HG03039 (cell line): ENCODE measurements at regions not wholly inside any gene's neighbourhood (a gene's known extent, or its start where the extent isn't known, plus 50 kb on each side); places are given as distances from the start of the nearest gene placed in this dataset.

Experiments
- ATAC-seq: cut with Tn5 transposase; IDR thresholded peaks from one replicate; pipeline ENCODE4 v1.9.1; 2021; ENCODE audit warnings: mild to moderate bottlenecking, moderate library complexity; ENCODE audit not compliant: unreplicated experiment

DNA sequence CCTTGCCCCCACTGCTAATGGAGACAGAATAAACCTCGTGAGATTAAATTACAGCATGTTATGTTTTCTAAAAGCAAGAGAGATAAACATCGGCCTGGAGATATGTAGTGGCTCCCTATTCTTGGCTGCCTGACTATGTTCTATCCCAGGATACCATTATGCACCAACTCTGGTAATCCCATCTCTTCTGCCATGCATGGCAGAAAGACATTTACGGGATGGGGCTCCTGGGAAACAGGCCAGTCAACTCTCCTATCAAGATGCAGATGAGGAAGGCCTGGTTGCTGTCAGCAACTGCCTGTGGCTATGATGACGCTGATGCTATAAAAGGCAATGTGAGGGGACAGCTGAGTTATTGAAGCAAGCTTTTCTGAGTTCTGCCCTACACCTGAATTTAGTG is 166.2 kb upstream of the VCX3A start:
- no peak for ATAC-seq

DNA sequence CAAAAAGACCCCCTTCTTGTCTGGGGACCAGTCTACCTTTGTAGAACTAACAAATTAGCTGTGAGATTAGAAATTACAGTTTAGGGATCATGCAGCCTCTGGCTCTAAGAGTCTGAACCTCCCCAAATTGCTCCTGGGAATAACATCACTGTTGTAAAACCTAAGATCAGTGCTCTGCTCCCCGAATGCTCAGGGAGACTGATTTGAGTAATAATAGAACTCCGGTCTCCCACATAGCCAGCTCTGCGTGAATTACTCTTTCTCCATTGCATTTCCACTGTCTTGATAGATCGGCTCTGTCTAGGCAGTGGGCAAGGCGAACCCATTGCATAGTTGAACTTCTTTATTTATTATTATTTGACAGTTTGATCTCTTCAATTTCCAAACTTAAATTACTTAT is 160.8 kb upstream of the VCX3A start:
- no peak for ATAC-seq

DNA sequence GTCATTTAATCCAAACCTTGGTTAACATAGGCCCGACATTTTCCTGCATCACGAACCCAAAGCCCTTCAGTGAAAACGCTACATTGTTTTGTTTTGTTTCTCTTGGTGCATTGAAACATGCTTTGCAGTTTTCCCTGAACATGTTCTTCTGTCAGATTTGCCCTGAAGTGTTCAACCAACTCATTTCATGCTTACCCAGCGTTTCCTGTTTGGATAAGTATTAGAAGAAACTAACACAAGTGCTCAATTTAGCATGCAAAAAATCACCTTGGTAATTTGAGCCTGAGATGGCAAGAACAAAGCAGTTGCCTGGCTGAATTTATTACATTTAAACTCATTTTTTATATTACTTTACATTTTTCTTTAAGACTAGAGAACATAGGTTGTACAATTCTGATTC is 160.1 kb upstream of the VCX3A start:
- ATAC-seq: no peak

DNA sequence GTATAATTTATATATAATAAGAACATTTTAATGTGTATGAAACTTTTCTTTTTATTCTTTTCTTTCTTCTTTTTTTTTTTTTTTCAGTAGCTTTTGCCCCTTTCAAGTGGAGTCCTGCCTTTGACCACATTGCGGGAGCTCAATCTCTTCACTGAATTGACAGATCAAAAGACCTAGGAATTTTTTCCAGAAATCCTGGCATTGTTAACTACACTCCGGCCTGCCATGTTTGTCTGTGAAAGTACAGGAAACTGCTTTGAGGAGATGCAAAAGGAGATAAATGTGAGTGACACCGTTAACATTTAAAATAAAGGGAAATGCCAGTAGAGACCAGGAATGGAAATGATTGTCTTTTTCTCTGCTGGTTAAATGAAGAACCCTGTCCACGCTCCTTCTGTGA is 159.3 kb upstream of the VCX3A start:
- ATAC-seq: no peak

DNA sequence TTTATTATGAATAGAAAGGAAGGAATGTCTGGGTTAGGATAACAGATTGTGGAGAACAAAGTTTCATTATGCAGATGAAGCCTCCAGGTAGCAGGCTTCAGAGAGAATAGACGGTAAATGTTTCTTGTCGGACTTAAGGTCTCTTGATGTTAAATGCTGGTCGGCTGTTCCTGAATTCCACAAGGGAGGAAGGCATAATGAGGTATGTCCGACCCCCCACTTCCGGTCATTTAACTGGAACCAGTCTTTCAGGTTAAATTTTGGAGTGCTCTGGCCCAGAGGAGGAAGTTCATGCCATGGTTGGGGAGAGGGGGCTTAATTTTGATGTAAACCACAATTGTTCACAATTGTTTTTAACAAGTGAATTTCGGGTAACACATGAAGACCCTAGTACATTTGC is 158.1 kb upstream of the VCX3A start:
- ATAC-seq: no peak

DNA sequence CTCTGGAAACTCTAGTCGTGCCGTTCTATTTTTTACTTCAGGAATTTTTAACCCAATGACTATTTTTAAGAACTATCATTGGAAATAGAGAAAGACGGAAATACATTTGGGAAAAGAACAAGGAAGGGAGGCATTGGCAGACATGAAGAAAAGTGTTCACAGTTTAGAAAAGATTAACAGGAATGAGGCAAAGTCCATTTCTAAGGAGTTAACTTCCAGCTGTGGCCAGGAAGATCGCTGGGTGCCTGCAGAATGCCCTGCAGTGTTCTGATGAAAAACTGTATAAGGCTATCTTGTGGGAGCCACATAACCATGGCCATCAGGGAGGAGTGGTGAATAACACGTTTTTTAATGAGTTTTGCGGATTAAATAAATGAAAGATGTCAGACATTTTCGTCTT is 150.6 kb upstream of the VCX3A start:
- no peak for ATAC-seq

DNA sequence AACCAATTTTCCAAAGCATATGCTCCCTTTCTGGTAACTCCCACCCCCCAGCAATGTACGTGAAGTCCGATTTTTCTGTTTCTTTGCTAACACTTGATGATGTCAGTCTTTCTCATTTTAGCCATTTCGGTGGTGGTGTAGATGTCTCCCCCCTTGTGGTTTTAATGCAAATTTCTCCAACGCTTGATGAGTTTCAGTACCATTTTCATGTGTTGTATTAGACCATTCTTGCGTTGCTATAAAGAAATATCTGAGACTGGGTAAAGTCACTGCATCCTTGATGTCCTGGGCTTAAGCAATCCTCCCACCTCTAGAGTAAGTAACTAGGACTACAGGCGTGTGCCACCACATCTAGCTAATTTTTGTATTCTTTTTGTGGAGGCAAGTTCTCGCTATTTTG is 148.4 kb upstream of the VCX3A start:
- no peak for ATAC-seq

DNA sequence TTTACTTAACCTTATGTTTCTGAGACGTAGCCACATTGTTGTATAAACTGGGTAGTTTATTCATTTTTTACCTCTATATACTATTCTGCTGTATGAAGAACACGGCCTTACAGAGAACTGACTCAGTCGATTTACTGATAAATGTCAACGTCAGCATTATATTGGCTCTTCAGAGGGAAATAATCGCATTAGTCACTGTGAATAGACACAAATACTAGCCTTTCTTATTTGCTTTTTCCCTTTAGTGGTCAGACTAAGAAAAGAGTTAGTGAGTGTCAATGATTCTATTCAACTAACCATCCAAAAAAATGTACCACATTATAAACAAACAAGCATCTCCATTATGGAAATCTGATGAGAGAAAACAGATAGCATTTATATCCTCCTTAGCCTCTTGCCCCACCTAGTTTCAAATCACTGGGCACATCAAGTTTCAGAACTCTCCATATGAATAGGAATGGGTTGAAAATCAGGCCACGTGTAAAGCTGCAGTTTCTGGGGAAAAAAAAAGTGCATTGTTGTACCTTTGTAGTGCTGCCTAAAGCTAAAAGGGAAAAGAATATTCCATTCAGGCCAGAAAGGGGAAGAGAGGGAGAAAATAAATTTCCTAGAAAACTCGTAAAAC is 146.7 kb upstream of the VCX3A start:
- no peak for ATAC-seq

DNA sequence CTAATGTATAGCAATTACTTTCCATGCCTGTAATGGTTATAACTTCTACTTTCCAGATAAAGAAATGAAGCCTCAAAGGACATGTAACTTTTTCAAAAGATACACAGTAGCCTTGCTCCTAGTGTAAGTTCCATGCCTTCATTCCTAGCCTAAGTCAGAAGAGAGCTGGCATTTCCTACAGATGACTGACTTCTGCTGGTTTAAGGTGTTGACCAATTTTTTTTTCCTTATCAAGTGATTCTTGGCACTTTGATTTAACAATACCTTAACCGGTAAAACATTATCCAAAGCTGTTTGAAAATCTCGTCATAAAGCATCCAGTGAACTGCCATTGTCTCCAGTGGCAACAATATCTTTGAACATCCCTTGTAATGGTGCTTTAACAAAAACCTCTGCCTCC is 145.1 kb upstream of the VCX3A start:
- no peak for ATAC-seq

DNA sequence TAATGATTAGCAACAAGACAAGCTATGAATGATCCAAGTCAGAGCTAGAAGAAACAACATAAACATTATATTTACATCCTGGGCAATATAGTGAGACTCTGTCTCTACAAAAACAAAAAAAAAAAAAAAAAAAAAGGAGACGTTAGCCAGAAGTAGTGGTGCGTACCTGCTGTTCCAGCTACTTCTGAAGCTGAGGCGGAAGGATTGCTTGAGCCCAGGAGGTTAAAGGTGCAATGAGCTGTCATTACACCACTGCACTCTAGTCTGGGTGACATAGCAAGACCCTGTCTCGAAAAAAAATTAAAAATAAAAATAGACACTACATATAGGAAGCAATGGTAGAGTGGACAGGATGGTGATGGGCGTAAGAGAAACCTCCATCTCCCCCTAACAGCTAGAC is 144.6 kb upstream of the VCX3A start:
- no peak for ATAC-seq

DNA sequence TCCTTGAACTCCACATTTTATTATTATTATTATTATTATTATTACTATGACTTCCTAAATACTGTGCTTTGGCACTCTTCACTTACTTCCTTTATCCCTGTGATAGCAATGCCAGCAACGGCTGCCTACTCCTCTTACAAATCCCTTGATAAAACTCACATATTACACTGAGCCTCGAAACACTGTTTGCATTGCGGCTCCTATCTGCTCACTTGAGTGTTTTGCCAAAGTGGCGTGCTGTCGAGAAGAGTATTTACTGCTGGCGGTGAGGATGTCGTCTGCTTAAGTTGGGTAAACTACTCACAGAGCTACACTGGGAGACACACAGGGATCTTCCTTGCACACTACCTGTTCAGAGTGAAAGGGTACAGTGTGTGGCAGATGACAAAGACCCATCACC is 143.4 kb upstream of the VCX3A start:
- no peak for ATAC-seq

DNA sequence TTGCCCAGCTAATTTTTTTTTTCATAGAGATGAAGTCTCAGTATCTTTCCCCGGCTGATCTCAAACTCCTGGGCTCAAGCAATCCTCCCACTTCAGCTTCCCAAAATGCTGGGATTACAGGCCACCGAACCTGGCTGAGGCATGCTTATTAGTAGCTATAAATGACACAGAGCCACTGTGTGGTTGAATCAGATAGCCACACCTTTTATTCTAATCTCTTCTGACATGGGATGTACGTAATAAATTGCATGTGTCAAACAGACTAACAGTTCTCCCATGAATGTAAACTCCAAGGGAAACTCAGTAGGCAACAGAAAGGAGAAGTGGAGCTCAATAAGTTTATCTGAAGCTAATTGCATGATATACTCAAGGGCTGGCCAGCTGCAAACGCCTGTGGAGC is 139.8 kb upstream of the VCX3A start:
- ATAC-seq: no peak

DNA sequence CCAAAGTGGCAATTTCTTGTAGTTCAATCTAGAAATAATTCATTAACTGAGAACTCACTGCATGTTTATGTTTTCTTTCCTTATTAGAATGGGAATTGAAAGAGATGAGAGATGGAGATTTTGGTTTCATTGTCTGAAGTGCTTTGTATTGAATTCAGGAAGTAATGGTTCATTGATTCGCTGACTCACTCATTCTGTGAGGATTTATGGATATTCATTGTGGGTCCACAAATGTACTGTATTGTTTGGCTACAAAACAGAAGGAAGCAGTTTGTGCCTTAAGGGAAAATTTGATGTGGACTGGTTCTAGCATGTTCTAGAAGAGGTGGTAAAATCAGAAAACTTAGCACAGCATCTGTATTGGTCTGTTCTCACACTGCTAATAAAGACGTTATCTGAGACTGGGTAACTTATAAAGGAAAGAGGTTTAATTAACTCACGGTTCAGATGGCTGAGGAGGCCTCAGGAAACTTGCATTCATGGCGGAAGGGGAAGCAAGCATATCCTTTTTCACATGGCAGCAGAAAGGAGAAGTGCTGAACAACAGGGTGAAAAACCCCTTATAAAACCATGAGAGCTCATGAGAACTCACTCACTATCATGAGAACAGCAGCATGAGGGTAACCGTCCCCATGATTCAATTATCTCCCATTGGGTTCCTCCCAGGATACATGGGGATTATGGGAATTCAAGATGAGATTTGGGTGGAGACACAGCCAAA is 132.3 kb upstream of the VCX3A start:
- ATAC-seq: no peak

DNA sequence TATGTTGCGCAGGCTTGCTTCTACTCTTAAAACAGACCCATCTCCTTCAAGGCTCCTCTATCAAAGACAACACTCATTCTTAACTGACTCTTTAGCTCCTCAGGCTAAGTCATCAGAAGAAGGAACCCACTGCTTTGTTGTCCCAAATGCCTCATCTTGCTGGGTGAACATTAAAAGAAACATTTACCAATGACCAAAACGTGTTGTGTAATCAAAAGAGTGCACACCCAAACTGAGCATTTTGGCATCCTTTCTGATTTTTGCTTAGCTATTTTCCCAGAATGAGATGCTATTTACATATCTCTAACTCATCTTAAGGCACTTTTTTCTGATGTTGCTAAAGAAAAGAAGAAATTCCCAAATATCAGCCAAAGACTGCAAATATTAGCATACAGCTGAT is 131.7 kb upstream of the VCX3A start:
- no peak for ATAC-seq

DNA sequence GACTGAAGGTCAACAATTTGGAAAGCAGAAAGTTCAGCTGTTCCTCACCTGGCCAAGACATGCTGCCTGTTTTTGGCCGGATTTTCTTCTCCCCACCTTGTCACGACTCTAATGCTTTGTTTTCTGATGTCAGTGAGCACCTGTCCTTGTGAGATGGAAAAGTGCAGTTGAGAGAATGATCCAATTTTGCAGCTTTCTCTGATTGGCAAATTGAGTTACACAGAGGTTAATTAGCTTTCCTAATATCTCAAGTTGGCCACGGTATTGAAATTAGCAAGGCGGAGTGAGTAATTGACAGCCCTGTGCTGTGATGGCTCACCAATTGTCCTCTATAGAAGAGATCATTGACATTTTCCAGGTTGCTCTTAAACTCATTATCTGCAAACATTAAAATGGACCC is 126.8 kb upstream of the VCX3A start:
- no peak for ATAC-seq

DNA sequence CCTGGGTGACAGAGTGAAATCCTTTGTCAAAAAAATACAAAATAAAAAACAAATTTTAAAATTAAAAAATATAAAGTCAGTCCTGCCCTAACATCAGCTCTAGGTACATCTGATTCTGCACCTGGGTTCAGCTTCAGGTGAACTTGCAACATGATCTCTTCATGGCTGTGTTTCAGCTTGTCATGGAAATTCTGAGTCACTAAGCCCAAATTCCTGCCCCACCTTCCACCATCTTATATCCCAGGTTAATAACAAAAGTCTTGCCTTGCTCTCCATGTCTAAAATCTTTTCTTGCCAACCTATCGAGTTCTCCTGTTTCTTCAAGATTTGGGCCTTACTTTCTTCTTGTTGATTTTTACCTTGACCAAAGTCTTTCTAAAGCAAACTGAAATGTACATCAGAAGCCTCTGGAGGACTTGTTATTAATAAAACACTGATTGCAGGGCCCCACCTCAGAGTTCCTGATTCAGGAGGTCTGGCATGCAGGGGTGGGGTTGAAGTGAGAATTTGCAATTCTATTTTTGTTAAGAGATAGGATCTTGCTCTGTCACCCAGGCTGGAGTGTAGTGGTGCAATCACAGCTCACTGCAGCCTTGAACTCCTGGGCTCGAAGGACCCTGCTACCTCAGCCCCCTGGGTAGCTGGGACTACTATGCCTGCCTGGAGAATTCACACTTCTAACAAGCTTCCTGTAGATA is 125.8 kb upstream of the VCX3A start:
- ATAC-seq: no peak

DNA sequence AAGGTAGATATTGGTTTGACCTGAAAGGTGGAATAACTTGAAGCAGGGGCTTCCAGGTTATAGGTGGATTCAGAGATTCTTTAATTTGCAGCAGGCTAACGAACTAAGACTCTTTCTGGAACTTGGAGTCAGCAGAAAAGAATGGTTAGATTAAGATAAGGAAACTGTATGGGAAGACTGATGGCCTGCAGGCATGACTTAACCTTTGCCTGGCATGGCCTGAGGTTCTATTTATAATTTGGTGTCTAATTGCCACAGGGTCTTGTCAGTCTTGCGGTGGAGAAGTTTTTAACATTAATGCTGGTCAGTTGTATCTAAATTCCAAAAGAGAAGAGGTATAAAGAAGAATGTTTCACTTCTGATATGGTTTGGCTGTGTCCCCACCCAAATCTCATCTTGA is 110.3 kb upstream of the VCX3A start:
- no peak for ATAC-seq

DNA sequence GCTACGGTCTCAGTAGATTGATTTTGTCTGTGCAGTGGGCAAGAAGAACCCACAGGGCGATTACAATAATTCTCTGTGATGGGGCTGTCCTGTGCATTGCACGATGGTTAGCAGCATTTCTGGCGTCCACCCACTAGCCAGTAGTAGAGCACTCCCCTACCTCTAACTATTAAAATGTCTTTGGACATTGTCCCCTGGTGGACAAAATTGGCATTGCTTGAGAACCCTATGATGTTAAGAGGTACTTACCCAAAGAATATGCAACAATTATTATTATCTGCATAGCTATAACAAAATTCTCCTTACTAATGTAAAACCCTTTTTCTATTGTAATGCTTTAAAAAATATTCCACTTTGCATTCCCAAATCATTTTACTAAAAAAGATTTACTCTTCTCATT is 109.5 kb upstream of the VCX3A start:
- ATAC-seq: no peak

DNA sequence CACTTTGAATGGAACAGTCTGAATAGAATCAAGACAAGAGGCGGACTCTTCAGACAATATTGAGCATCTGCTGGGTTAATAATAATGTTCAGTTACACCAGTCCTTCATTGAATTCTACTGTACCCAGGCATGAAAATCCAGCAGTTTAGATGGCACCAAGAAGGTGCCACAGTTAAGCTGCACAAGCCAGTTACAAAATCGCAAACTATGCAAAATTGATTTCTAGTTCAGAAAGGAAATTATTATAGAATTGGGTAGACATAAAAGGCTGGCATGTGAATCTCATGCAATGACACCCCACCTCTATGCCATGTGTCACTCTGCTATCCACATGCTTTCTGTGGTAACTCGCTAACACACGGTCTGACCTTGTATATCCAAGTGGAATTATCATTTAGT is 105.8 kb upstream of the VCX3A start:
- no peak for ATAC-seq

DNA sequence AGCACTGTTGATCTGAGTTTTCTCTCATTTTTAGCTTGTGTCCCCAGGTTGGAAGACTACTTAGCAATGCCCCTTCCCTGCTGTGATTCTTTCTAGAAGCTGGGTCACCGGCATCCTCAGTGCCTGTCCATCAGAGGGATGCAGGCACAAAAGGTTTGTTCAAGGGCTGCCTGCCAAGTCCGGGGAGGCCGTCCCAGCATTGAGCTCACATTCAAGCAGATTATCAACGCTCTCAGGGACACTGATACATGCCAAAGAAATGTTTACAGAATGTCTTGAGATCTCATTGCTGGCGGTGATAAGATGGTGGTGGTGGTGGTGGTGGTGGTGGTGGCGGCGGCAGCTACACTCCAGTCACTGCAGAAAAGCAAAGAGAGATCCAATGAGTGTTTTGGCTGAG is 79.6 kb upstream of the VCX3A start:
- ATAC-seq: no peak

DNA sequence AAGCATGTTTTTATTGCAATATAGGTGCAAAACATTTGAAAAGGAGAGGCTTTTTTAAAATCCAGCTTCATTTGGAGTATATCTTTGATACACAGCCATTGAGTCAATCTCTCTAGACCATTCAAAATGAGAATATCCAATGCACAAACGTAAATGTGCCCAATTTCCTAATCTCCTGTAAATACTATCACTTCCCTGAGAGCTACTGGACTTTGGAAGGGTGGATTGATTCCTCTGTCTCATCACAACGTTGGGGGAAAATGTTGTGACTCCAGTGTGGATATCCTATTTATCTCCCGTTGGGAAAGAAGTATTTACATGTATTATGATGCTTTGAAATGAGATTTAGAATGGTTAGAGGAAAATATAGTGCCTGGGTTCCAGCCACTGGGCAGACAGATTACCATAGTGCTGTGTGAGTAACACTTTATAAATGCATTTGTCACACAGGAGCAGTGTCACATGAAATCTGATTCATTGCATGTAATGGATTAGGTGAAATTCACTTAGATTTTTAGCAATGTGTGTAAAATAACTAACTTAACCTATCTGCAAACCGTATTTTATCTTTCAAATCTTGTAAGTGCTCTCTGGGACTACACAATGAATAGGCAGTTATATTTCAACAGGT is 64.4 kb upstream of the VCX3A start:
- ATAC-seq: no peak
